ENCODE measurements at regions not wholly inside any gene's neighbourhood (a gene's known extent, or its start where the extent isn't known, plus 50 kb on each side); places are given as distances from the start of the nearest gene placed in this dataset.

DNA sequence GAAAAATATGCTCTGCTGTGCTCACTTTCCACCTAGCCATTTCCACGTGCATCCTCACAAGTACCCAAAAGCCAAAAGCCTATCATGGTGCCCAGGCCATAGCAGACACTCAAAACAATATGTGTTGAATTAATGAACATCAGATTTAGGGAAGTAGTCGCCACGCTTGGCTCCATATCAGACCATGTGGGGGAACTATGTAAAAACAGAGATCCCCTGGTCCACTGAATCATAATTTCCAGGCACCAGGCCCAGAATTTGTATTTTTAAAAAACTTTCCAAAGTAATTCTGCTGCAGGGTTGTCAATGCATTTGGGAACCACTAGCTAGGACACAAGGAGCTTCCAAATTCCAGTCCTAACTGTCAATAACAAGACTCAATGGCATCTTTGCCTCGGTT lies 77.3 kb downstream of the CNTN3 start:
- H3K9ac ChIP-seq (ENCODE audit: low read depth in 1 of 3, low read length in 3 of 3), result no peak overlapping the region
- no peaks in the 10 kb centered on the region for H3K27me3 ChIP-seq (ENCODE audit: control insufficient read depth in 3 of 3, insufficient read depth in 3 of 3, low read length in 3 of 3)
- H3K4me3 ChIP-seq (ENCODE audit: low read length in 3 of 3), result no peak overlapping the region
- H3K4me1 ChIP-seq (ENCODE audit: control insufficient read depth in 3 of 3, insufficient read depth in 3 of 3, low read length in 3 of 3), result no peaks in the 10 kb centered on the region
- peaks cover 0 to 2% (median 0%) of the 10 kb centered on the region in 3 donors for H3K9me3 ChIP-seq (ENCODE audit: control insufficient read depth in 3 of 3, low read length in 3 of 3)
- no peaks in the 10 kb centered on the region for H3K36me3 ChIP-seq (ENCODE audit: control insufficient read depth in 3 of 3, insufficient read depth in 3 of 3, low read length in 3 of 3)
- no peak overlapping the region for H3K27ac ChIP-seq (ENCODE audit: low read depth, low read length)

- Histone ChIP-seq H3K4me3 (ENCODE audit: low read length in 3 of 3) (no peak overlapping the region), H3K27ac (ENCODE audit: low read depth, low read length) (no peak overlapping the region), H3K4me1 (ENCODE audit: control insufficient read depth in 3 of 3, insufficient read depth in 3 of 3, low read length in 3 of 3) (no peaks in the 10 kb centered on the region), H3K27me3 (ENCODE audit: control insufficient read depth in 3 of 3, insufficient read depth in 3 of 3, low read length in 3 of 3) (no peaks in the 10 kb centered on the region), H3K9me3 (ENCODE audit: control insufficient read depth in 3 of 3, low read length in 3 of 3) (peaks cover 0 to 2% (median 0%) of the 10 kb centered on the region in 3 donors), H3K36me3 (ENCODE audit: control insufficient read depth in 3 of 3, insufficient read depth in 3 of 3, low read length in 3 of 3) (no peaks in the 10 kb centered on the region), H3K9ac (ENCODE audit: low read depth in 1 of 3, low read length in 3 of 3) (no peak overlapping the region)
Observed at GRCh38 chr3:74535281-74535680, 79.2 kb downstream of the CNTN3 start.

GRCh38 chr3:74534611-74535010 lies 79.8 kb downstream of the CNTN3 start:
- H3K9ac ChIP-seq (ENCODE audit: low read depth in 1 of 3, low read length in 3 of 3), result no peak overlapping the region
- peaks cover 0 to 2% (median 0%) of the 10 kb centered on the region in 3 donors for H3K9me3 ChIP-seq (ENCODE audit: control insufficient read depth in 3 of 3, low read length in 3 of 3)
- H3K36me3 ChIP-seq (ENCODE audit: control insufficient read depth in 3 of 3, insufficient read depth in 3 of 3, low read length in 3 of 3), result no peaks in the 10 kb centered on the region
- H3K4me1 ChIP-seq (ENCODE audit: control insufficient read depth in 3 of 3, insufficient read depth in 3 of 3, low read length in 3 of 3), result no peaks in the 10 kb centered on the region
- no peaks in the 10 kb centered on the region for H3K27me3 ChIP-seq (ENCODE audit: control insufficient read depth in 3 of 3, insufficient read depth in 3 of 3, low read length in 3 of 3)
- no peak overlapping the region for H3K27ac ChIP-seq (ENCODE audit: low read depth, low read length)
- H3K4me3 ChIP-seq (ENCODE audit: low read length in 3 of 3), result no peak overlapping the region

- no peaks in the 10 kb centered on the region for H3K4me1 ChIP-seq (ENCODE audit: control insufficient read depth in 3 of 3, insufficient read depth in 3 of 3, low read length in 3 of 3)
- no peak overlapping the region for H3K9ac ChIP-seq (ENCODE audit: low read depth in 1 of 3, low read length in 3 of 3)
- H3K4me3 ChIP-seq (ENCODE audit: low read length in 3 of 3), result no peak overlapping the region
- no peaks in the 10 kb centered on the region for H3K27me3 ChIP-seq (ENCODE audit: control insufficient read depth in 3 of 3, insufficient read depth in 3 of 3, low read length in 3 of 3)
- H3K36me3 ChIP-seq (ENCODE audit: control insufficient read depth in 3 of 3, insufficient read depth in 3 of 3, low read length in 3 of 3), result no peaks in the 10 kb centered on the region
- peaks cover 0 to 2% (median 0%) of the 10 kb centered on the region in 3 donors for H3K9me3 ChIP-seq (ENCODE audit: control insufficient read depth in 3 of 3, low read length in 3 of 3)
- H3K27ac ChIP-seq (ENCODE audit: low read depth, low read length), result no peak overlapping the region
Observed at GRCh38 chr3:74532446-74532845, 82.0 kb downstream of the CNTN3 start.

GRCh38 chr3:74531491-74531890 lies 83.0 kb downstream of the CNTN3 start:
- Histone ChIP-seq H3K36me3 (ENCODE audit: control insufficient read depth in 3 of 3, insufficient read depth in 3 of 3, low read length in 3 of 3) (no peaks in the 10 kb centered on the region), H3K4me3 (ENCODE audit: low read length in 3 of 3) (no peak overlapping the region), H3K27ac (ENCODE audit: low read depth, low read length) (no peak overlapping the region), H3K9me3 (ENCODE audit: control insufficient read depth in 3 of 3, low read length in 3 of 3) (peaks cover 0 to 2% (median 0%) of the 10 kb centered on the region in 3 donors), H3K9ac (ENCODE audit: low read depth in 1 of 3, low read length in 3 of 3) (no peak overlapping the region), H3K27me3 (ENCODE audit: control insufficient read depth in 3 of 3, insufficient read depth in 3 of 3, low read length in 3 of 3) (no peaks in the 10 kb centered on the region), H3K4me1 (ENCODE audit: control insufficient read depth in 3 of 3, insufficient read depth in 3 of 3, low read length in 3 of 3) (no peaks in the 10 kb centered on the region)

DNA sequence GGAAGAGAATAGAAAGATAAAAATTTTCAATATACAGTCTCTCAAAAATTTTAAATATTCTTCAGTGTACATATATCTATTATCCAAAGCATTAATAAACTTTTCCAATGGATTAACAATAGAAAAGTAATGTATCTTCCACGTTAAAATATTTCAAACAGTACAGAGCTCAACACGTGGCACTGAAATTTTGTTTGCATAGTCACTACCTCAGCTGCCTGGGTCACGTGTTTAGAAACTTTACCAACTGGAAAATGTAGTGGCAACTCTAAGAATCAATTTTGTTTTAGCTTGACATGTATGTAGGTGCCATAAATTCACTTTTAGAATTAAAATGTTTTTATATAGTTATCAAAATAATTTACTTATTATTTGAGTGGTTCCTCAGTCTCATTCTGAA lies 85.3 kb downstream of the CNTN3 start:
- Histone ChIP-seq H3K9ac (ENCODE audit: low read depth in 1 of 3, low read length in 3 of 3) (no peak overlapping the region), H3K9me3 (ENCODE audit: control insufficient read depth in 3 of 3, low read length in 3 of 3) (peaks cover 0 to 2% (median 0%) of the 10 kb centered on the region in 3 donors), H3K27me3 (ENCODE audit: control insufficient read depth in 3 of 3, insufficient read depth in 3 of 3, low read length in 3 of 3) (no peaks in the 10 kb centered on the region)

GRCh38 chr3:74527566-74527965 lies 86.9 kb downstream of the CNTN3 start:
- Histone ChIP-seq H3K4me3 (ENCODE audit: low read length in 3 of 3) (no peak overlapping the region), H3K27ac (ENCODE audit: low read depth, low read length) (no peak overlapping the region), H3K9ac (ENCODE audit: low read depth in 1 of 3, low read length in 3 of 3) (no peak overlapping the region), H3K9me3 (ENCODE audit: control insufficient read depth in 3 of 3, low read length in 3 of 3) (no peaks in the 10 kb centered on the region), H3K36me3 (ENCODE audit: control insufficient read depth in 3 of 3, insufficient read depth in 3 of 3, low read length in 3 of 3) (no peaks in the 10 kb centered on the region), H3K4me1 (ENCODE audit: control insufficient read depth in 3 of 3, insufficient read depth in 3 of 3, low read length in 3 of 3) (no peaks in the 10 kb centered on the region), H3K27me3 (ENCODE audit: control insufficient read depth in 3 of 3, insufficient read depth in 3 of 3, low read length in 3 of 3) (no peaks in the 10 kb centered on the region)

More for the DNA sequence above, 85.3 kb downstream of the CNTN3 start:
- Histone ChIP-seq H3K4me1 (ENCODE audit: control insufficient read depth in 3 of 3, insufficient read depth in 3 of 3, low read length in 3 of 3) (no peaks in the 10 kb centered on the region), H3K36me3 (ENCODE audit: control insufficient read depth in 3 of 3, insufficient read depth in 3 of 3, low read length in 3 of 3) (no peaks in the 10 kb centered on the region), H3K27ac (ENCODE audit: low read depth, low read length) (no peak overlapping the region), H3K4me3 (ENCODE audit: low read length in 3 of 3) (no peak overlapping the region)

- no peak overlapping the region for H3K4me3 ChIP-seq (ENCODE audit: low read length in 3 of 3)
- H3K36me3 ChIP-seq (ENCODE audit: control insufficient read depth in 3 of 3, insufficient read depth in 3 of 3, low read length in 3 of 3), result no peaks in the 10 kb centered on the region
- H3K9me3 ChIP-seq (ENCODE audit: control insufficient read depth in 3 of 3, low read length in 3 of 3), result no peaks in the 10 kb centered on the region
- H3K27ac ChIP-seq (ENCODE audit: low read depth, low read length), result no peak overlapping the region
- no peak overlapping the region for H3K9ac ChIP-seq (ENCODE audit: low read depth in 1 of 3, low read length in 3 of 3)
- H3K4me1 ChIP-seq (ENCODE audit: control insufficient read depth in 3 of 3, insufficient read depth in 3 of 3, low read length in 3 of 3), result no peaks in the 10 kb centered on the region
- no peaks in the 10 kb centered on the region for H3K27me3 ChIP-seq (ENCODE audit: control insufficient read depth in 3 of 3, insufficient read depth in 3 of 3, low read length in 3 of 3)
Observed at GRCh38 chr3:74523811-74524210, 90.6 kb downstream of the CNTN3 start.

DNA sequence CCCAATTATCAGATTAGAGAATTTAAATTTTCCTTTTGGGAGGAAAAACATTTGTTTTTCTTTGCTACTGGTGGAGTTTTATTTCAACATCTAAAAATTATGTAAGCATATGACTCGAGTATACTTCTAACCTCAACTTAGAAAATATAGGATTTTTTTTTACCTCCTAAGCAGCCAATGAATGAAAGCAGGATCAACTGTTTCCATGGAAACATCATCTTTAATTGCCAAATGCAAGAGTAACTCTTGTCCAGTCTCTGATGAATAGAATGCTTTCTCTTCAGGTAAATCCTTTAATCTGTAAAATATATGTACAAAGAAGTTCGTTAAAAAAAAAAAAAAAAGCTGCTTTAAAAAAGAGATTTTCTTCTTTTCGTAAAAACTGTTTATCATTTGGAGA lies 93.6 kb downstream of the CNTN3 start:
- H3K27ac ChIP-seq (ENCODE audit: low read depth, low read length), result no peak overlapping the region
- no peaks in the 10 kb centered on the region for H3K4me1 ChIP-seq (ENCODE audit: control insufficient read depth in 3 of 3, insufficient read depth in 3 of 3, low read length in 3 of 3)
- no peaks in the 10 kb centered on the region for H3K36me3 ChIP-seq (ENCODE audit: control insufficient read depth in 3 of 3, insufficient read depth in 3 of 3, low read length in 3 of 3)
- H3K9ac ChIP-seq (ENCODE audit: low read depth in 1 of 3, low read length in 3 of 3), result no peak overlapping the region
- no peaks in the 10 kb centered on the region for H3K27me3 ChIP-seq (ENCODE audit: control insufficient read depth in 3 of 3, insufficient read depth in 3 of 3, low read length in 3 of 3)
- H3K9me3 ChIP-seq (ENCODE audit: control insufficient read depth in 3 of 3, low read length in 3 of 3), result no peaks in the 10 kb centered on the region
- no peak overlapping the region for H3K4me3 ChIP-seq (ENCODE audit: low read length in 3 of 3)

- Histone ChIP-seq H3K27me3 (ENCODE audit: control insufficient read depth in 3 of 3, insufficient read depth in 3 of 3, low read length in 3 of 3) (no peaks in the 10 kb centered on the region), H3K9me3 (ENCODE audit: control insufficient read depth in 3 of 3, low read length in 3 of 3) (no peaks in the 10 kb centered on the region), H3K4me3 (ENCODE audit: low read length in 3 of 3) (no peak overlapping the region), H3K27ac (ENCODE audit: low read depth, low read length) (no peak overlapping the region), H3K9ac (ENCODE audit: low read depth in 1 of 3, low read length in 3 of 3) (no peak overlapping the region), H3K4me1 (ENCODE audit: control insufficient read depth in 3 of 3, insufficient read depth in 3 of 3, low read length in 3 of 3) (no peaks in the 10 kb centered on the region), H3K36me3 (ENCODE audit: control insufficient read depth in 3 of 3, insufficient read depth in 3 of 3, low read length in 3 of 3) (no peaks in the 10 kb centered on the region)
Observed at GRCh38 chr3:74518610-74519009, 95.8 kb downstream of the CNTN3 start.

- no peaks in the 10 kb centered on the region for H3K36me3 ChIP-seq (ENCODE audit: control insufficient read depth in 3 of 3, insufficient read depth in 3 of 3, low read length in 3 of 3)
- no peaks in the 10 kb centered on the region for H3K4me1 ChIP-seq (ENCODE audit: control insufficient read depth in 3 of 3, insufficient read depth in 3 of 3, low read length in 3 of 3)
Observed at GRCh38 chr3:74516019-74516418, 98.4 kb downstream of the CNTN3 start.

More at GRCh38 chr3:74516019-74516418, 98.4 kb downstream of the CNTN3 start:
- Histone ChIP-seq H3K9me3 (ENCODE audit: control insufficient read depth in 3 of 3, low read length in 3 of 3) (no peaks in the 10 kb centered on the region), H3K27me3 (ENCODE audit: control insufficient read depth in 3 of 3, insufficient read depth in 3 of 3, low read length in 3 of 3) (no peaks in the 10 kb centered on the region), H3K27ac (ENCODE audit: low read depth, low read length) (no peak overlapping the region), H3K9ac (ENCODE audit: low read depth in 1 of 3, low read length in 3 of 3) (no peak overlapping the region), H3K4me3 (ENCODE audit: low read length in 3 of 3) (no peak overlapping the region)

All from skeletal muscle tissue (tissue), 3 donors.